GM18870 (cell line): ENCODE measurements at regions not wholly inside any gene's neighbourhood (a gene's known extent, or its start where the extent isn't known, plus 50 kb on each side); places are given as distances from the start of the nearest gene placed in this dataset.

ENCODE experiments used
- ATAC-seq: cut with Tn5 transposase; IDR thresholded peaks from one replicate; pipeline ENCODE4 v1.9.1; 2021; ENCODE audit warnings: moderate library complexity; ENCODE audit not compliant: unreplicated experiment

DNA sequence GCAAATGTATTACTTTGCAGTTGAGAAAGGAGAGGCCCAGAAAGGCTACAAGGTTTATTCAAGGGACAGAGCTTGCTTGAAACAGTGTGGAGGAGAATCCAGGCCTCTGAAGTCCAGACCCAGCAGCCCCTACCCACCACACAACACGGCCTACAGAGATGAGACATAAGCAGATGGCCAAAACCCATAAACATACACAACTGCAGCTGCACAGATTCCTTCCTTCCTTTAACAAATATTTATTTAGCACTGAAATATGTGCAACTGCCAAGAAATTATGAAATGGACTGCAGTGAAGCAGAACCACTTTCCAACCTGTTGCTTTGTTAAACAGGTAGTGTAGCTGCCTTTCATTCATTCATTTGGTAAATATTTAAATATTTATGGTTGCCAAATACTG, 122.3 kb downstream of the SPATA19 start:
- no peak for ATAC-seq

DNA sequence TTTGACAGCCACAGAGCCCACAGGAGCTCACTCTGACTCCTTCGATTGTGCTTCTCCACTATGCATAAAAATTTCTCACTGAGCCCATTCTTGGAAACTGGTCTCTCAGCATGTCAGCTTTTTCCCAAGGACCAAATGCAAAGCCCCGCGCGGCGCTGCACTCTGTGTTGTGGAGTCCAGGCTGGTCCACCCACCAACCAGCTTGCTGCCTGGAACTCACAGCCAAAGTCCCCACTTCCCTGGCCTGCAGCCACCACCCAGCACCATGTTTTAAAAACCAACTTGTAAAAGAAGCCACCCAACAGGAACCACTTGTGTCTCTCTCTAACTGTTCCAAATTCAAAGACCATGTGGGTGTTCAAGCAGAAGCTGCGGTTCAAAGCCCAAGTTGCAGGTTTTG, 124.4 kb downstream of the SPATA19 start:
- no peak for ATAC-seq

DNA sequence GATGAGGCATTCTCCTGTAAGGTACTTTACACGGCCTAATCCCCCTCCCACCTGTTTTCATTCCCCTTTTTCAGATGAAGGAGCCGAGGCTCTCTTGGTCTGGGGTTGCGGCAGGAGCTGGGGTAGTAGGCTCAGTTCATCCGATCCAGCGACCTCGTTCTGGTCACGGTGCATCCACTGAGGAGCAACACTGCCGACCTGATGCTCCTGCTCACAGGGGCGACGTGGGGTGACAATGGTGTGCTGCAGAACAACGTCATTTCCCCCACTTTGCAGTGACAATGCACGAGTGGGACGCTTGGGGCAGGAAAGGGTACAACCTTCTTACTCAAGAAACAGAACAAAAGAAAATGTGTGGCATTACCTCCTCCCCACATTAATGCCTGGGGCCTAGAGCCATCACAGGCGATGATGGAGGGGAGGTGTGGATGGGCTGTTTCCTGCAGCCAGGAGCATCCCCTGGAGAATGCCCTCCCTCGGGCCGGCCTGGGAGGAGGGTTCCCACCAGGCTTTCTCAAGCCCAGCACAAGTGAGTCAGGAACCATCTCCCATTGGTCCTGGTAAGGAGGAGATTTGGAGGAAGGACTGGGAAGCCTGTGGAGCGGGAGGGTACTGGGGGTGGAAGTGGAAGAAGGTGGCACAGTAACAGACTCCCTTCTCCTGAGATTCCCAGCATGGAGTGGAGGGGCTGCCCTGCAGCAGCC, 125.6 kb downstream of the SPATA19 start:
- no peak for ATAC-seq

DNA sequence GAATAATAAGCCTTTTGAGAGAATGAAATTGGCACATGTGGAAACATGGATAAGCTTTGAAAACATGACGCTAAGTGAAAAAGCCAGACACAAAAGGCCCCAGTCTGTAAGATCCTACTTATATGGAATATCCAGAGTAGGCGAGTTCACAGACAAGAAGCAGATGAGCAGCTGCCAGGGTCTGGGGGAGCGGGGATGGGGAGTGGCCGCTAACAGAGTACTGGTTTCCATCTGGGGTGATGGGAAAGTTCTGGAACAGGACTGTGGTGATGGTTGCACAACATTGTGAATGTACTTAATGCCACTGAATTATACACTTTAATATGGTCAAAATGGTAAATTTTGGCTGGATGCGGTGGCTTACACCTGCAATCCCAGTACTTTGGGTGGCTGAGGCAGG, 126.5 kb downstream of the SPATA19 start:
- ATAC-seq = no peak

DNA sequence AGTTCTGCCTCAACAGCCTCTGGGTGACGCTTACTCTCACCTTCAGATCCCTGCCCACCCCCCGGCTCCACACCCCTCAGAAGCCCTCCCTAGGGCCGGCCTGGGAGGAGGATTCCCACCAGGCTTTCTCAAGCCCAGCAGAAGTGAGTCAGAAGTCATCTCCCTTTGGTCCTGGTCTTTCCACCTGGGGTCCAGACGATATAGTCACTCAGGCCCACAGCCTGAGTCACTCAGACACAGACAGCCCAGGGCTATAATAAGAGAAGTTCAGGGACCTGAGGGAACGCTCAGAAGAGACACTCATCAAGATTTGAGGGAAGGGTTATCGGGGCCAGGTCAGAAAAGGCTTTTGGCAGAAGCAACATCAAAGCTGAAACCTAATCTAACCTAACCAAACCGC, 127.1 kb downstream of the SPATA19 start:
- ATAC-seq = no peak

DNA sequence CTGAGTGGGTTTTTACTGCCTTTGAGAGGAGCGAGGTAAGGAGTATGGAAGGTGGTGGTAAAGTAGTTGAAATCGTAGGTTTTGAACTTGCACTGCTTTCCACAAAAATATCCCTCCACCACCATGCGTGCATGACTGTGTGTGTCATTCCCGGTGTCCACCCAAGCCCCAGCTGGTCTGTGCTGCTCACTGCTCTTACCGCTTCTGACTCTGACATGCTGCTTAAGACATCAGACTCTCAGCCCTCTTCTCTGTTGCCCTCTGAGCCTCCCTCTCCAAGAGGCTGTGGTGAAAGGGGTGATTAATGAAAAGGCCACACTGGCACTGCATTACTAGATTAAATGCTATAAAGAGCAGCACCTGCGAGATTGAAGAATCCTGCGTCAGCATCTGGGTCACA, 128.7 kb downstream of the SPATA19 start:
- ATAC-seq = no peak

DNA sequence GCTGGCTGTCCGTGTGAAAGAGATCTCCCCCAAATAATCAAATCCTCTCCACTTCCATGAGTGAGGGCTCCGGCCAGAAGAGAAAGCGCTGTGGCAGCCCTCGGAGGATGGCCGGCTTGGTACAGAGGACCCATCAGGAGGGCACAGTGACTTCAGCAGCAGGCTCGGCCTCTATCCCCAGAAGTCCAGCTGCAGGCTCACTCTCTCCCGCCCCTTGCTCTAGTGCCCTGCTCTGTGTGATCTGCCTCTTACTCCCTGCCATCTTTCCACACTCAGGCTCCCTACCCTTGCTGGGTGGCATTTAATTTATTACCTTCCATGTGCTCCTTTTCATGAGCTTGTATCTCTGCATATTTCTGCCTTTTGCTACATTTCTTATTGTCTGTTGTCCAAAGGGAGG, 129.7 kb downstream of the SPATA19 start:
- ATAC-seq = no peak

DNA sequence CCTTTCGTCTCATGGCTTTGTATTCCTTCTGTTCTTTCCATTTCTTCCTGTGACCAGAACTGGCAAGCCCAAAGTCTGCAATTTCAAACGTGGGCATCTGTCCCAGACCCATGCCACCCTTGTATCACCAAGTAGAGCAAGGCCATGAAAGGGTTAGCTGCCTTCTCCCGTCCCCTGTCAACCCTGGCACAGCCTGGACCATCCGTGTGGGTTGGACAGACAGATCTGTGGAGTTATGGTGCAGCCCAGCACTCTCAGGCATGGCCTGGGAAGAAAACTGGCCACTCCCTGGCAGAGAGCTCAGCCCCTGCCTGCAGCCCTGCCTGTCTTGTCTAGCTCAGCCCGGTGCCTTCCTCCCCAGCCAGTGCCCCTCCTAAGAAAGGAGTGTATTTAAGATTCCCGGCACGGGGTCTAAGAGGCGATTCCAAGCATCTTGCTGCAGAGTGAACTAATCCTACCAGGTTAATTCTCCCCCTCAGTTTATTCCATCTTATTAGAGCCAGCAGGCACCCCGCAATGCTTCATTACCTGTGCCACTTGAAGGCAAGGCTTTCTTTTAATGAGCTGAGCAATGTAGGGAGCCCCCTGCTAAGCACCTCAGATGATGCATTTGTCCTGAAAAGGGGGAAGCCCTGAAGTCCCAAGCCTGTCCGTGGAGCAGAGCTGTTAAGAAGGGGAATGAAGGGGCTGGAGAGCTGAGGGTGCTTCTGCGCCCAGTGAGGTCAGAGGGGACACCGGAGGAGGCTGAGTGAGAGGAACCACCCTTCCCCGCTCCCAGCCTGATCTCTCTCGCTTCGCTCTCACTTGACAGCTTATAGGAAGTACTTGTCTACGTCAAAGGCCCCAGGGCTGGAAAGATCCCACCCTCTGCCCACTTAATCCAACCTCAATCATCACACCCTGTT, 130.6 kb downstream of the SPATA19 start:
- ATAC-seq = no peak

DNA sequence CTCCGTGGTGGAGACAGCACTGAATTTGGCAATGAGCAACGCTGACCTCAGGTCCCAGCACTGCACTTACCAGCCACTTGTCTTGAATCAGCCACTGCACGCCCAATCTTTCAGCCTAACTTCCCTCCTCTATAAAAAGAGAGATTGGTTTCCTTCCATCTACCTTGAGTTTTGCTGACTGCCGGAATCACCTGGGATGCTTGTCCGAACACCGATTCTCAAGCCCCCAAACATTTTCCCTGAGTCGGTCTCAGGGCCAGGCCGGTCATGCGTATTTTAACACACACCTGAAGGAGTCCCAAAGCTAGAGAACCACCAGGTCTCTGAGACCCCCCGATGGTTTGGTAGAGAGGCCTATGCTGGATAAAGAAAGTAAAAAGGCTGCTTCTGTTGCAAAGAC, 131.5 kb downstream of the SPATA19 start:
- ATAC-seq = no peak

DNA sequence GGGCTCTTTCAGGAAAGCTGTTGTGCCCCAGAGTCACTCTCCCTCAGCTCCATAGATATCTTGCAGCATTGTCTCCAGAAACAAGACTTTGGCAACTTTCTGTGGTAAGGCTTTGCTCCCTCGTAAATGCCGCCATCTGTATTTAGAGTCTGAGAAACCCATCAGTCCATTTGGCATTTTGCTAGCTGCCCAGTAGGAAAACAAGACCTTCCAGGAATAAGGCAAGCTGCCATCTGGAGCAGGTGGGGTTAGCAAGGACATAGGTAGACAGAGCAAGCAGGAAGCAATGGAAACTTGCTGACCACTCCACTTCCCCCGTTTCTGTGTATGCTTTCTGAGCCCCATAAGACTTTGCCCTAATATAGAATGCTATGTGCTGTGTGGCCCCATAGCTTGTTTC, 131.9 kb downstream of the SPATA19 start:
- no peak for ATAC-seq

DNA sequence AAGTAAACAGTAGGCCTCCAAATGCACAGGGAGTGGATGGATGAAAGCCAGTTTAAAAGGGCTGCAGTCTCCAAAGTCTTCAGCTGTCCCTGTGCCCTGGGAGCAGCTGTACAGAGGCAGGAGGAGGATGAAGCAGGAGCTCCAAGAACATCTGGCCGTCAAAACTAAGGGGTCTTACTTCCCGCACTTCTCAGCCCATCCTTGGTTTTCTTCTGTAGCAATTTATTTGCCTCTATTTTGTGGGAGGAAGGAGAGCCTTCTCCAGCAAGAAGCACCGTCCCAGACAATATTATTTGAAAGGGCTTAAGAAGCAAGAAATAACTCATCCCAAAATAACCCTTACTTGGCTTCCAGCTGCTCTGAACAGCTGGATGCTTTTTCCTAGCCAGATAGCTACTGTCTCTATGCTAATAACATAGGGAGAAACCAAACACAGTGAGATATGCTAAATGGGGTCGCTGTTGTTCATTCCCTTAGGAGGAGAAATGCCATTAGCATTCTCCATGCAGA, 133.2 kb downstream of the SPATA19 start:
- ATAC-seq = no peak

DNA sequence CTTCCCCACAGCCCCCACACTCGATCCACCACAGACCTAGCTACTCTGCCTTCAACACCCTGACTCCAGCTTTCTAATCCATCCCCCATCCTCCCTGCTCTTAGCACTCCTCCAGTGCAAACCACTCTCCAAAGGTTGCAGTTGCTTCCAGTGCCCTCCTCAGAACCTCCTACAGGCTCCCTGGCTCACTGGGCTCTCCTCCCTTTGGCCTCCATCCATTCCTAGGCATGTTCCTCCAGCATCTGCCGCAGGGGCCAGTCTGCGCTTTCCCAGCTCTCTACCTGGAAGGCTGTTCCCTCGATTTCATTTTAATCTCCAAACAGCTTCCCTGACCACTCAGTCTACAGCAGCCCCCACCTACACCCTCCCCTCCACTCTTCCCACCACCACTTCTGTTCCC, 133.8 kb downstream of the SPATA19 start:
- no peak for ATAC-seq

DNA sequence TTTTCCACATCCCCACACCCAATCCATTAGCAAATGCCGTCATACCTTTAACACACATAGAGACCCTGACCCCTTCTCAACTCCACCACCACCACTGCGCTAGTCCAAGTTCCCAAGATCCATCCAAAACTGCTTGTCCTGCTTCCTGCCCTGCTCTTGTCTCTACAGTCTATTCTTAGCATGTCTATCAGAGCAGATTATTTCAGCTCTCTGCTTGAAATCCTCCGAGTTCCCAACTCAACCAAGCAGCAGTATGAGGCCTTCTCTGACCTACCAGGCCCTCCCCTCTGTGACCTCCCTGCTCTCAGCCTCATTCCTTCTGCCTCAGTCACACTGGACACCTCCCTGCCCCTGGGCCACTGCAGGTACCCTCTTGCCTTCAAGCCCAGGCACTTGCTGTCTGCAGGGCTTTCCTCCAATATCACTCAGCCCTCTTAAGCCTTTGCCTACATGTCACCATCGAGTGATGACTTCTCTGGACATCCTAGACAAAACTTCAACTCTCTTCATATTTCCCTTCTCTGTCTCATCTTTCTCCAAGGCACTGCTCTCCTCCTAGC, 134.6 kb downstream of the SPATA19 start:
- no peak for ATAC-seq

DNA sequence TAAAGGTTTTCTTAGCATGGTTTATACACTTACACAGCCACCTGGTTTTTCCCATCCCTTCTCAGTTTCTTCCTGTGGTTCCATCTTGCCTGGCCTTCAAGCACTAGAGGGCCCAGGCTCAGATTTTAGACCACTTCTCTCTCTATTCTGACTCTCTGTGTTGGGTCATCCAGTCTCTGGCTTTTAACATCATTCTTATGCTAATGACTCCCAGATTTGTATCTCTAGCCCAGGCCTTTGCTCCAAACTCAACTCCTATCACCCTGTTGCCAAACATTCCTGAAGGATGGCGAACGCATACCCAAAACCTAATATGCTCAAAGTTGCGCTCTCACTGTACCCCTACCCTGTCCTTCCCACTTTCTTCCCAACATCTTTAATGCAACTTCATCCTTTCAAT, 135.1 kb downstream of the SPATA19 start:
- ATAC-seq = no peak

DNA sequence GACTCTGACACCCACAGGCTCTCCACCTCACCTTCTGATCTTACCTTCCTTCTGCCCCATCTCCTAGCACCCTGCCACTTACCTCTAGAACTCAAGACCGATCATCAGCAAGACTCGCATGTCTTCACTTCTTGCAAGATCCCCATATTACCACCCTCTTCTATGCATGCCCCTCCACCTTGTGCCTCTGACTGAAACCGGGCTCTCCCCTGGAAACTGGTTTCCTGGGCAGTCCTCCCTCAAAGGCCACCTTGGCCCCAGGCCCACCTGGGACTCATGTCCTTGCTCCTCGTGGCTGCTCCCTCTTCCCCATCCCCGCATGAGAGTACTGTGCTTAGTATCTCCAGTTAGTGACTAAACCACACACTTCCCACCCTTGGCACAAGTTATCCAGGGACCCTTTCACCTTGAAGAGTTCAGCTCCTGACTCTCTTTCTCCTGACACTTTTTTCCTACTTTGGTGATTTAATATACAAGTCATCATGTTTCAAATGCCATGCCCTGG, 136.7 kb downstream of the SPATA19 start:
- ATAC-seq = no peak

DNA sequence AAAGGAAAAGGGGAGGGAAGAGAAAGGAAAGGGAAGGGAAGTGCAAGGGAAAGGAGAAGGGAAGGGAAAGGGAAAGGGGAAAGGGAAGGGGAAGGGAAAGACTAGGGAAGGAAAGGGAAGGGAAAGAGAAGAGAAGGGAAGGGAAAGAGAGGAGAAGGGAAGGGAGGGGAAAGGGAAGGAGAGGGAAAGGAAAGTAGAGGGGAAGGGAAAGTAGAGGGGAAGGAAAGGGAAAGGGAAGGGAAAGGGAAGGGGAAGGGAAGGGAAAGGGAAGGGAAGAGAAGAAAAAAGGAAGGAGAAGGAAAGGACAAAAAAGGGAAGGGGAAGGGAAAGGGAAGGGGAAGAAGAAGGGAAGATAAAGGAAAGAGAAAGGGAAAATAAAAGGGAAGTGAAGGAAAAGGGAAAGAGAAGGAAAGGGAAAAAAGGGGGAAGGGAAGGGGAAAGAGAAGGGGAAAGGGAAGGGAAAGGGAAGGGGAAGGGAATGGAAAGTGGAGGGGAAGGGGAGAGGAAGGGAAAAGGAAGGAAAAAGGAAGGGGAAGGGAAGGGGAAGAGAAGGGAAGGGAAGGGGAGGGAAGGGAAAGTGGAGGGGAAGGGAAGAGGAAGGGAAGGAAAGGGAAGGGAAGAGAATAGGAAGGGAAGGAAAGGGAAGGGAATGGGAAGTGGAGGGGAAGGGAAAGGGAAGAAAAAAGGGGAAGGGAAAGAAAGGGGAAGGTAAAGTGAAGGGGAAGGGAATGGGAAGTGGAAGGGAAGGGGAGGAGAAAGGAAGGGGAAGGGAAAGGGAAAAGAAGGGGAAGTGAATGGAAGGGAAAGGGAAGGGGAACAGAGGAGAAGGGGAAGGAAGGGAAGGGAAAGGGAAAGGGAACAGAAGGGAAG, 138.2 kb downstream of the SPATA19 start:
- no peak for ATAC-seq

DNA sequence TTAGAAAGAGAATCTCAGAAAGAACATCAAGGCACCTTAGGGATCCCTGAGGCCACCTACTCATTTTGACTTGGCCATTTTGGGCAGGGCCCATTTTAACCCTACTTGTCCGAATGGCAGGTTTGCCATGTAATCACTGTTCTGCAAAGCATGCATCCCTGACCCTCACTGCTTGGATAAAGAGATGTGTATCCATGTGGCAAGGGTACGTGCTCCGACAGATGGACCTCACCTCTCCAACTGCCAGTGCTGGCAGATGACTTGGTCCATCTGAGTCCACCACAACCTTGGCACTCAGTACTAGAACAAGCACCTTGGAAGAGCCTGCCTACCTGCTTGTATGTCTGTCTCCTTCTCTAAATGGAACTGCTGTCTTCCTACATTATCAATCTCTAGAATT, 139.4 kb downstream of the SPATA19 start:
- no peak for ATAC-seq

DNA sequence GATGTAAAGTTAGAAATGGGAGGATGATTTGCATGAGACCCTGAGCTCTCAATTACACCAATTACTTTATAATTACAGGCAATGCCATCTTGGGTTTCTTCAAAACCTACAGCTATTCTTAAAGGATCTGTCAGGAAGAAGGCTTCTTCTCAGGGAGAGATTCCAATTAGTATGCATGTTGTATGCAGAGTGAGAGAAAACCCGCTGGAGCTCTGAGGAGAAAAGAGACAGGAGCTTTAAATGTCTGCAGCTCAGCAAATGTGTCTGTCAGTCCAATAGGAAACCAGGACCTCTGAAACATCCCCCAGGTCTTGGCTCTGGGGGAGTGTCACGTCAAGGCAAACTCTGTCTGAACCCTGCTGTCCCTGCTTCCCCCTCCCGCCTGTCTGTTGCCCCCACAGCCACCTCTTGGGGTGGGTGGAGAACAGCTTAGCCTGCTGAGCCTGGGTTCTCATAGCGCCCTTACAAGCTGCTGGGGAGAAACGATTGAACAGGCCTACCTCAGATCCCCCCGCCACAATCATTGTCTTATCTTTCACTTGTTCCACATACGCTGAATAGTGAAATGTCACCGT, 140.2 kb downstream of the SPATA19 start:
- no peak for ATAC-seq

DNA sequence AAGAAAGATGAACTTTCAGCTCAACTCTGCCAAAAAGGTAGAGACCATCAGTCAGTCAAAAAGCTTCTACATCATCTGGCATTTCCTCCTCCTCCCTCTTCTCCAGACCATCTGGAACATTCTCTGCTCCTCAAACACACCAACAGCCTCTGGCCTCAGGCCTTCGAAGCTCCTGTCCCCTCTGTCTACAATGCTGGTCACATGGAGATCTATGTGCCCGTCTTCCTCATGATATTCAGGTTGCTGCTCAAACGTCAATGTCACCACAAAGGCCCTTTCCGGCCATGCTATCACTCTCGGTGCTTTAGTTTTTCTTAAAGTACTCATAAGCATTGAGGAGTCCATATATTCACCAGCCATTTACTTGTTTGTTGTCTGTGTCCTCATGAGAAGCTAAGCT, 146.2 kb downstream of the SPATA19 start:
- ATAC-seq = no peak

DNA sequence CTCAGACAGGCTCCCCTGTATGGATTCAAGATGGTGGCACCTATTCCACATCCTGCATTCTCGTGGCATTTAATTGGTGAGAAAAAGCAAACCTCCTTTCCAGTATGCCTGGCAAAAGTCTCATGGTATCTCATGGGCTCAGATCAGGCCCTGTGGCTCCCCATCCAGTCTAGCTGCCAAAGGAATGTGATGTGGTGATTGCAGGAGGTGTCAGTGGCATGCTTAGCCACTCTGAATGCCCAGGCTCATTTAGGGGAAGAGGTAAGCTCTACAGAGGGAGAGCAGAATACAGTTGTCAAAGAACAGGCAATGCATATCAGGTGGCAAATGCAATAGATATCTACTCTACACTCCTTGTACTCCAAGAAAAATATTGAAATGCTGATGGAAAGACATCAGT, 146.7 kb downstream of the SPATA19 start:
- ATAC-seq = no peak
